Astrocyte (in vitro differentiated cells and primary cell): ENCODE measurements at regions not wholly inside any gene's neighbourhood (a gene's known extent, or its start where the extent isn't known, plus 50 kb on each side); places are given as distances from the start of the nearest gene placed in this dataset.

ENCODE experiments used
- DNase-seq: peaks from one replicate; pipeline ENCODE4 v3.0.0-alpha.2; 2010; ENCODE audit warnings: low read depth
- FAIRE-seq: peaks from 2 replicates; lab custom pipeline; 2011; peaks lifted over from hg19 to GRCh38; lab: Jason Lieb, UNC
- H2AFZ ChIP-seq: 2 replicates; pipeline ENCODE4 v1.6.0; 2012; ENCODE audit warnings: low read depth, low read length, inconsistent platforms
- H3K27ac ChIP-seq: 2 replicates; pipeline ENCODE4 v1.5.1; 2011; ENCODE audit warnings: low read depth, low read length, inconsistent platforms
- H3K27me3 ChIP-seq: 2 replicates; pipeline ENCODE4 v1.6.0; 2011; ENCODE audit warnings: low read length, inconsistent platforms; ENCODE audit not compliant: insufficient read depth
- H3K36me3 ChIP-seq: 2 replicates; pipeline ENCODE4 v1.5.1; 2011; ENCODE audit warnings: low read length, inconsistent platforms; ENCODE audit not compliant: insufficient read depth
- H3K4me1 ChIP-seq: 2 replicates; pipeline ENCODE4 v1.5.1; 2011; ENCODE audit warnings: low read length, inconsistent platforms; ENCODE audit not compliant: insufficient read depth
- H3K4me2 ChIP-seq: 2 replicates; pipeline ENCODE4 v1.6.0; 2012; ENCODE audit warnings: low read length, inconsistent platforms
- H3K4me3 ChIP-seq: 2 replicates; pipeline ENCODE4 v1.5.1; 2011; ENCODE audit warnings: low read depth, mild to moderate bottlenecking, low read length, inconsistent platforms; ENCODE audit not compliant: insufficient read depth
- H3K79me2 ChIP-seq: 2 replicates; pipeline ENCODE4 v1.6.0; 2012; ENCODE audit warnings: mild to moderate bottlenecking, low read length, inconsistent platforms; ENCODE audit not compliant: insufficient read depth
- H3K9ac ChIP-seq: 2 replicates; pipeline ENCODE4 v1.6.0; 2012; ENCODE audit warnings: mild to moderate bottlenecking, low read length, inconsistent platforms
- H3K9me3 ChIP-seq: 2 replicates; pipeline ENCODE4 v1.5.1; 2012; ENCODE audit warnings: low read depth, mild to moderate bottlenecking, low read length, inconsistent platforms; ENCODE audit not compliant: insufficient read depth
- H4K20me1 ChIP-seq: 2 replicates; pipeline ENCODE4 v1.6.0; 2012; ENCODE audit warnings: low read length, inconsistent platforms; ENCODE audit not compliant: insufficient read depth
- H3K27ac Mint-ChIP-seq: one replicate; pipeline ENCODE4 v1.8.0; 2021; ENCODE audit warnings: mild to moderate bottlenecking, mixed read lengths; ENCODE audit not compliant: unreplicated experiment
- H3K27me3 Mint-ChIP-seq: one replicate; pipeline ENCODE4 v1.8.0; 2021; ENCODE audit warnings: low read depth, mixed read lengths; ENCODE audit not compliant: unreplicated experiment
- H3K36me3 Mint-ChIP-seq: one replicate; pipeline ENCODE4 v1.8.0; 2021; ENCODE audit warnings: low read depth, mixed read lengths; ENCODE audit not compliant: unreplicated experiment
- H3K4me1 Mint-ChIP-seq: one replicate; pipeline ENCODE4 v1.8.0; 2021; ENCODE audit warnings: low read depth, mixed read lengths; ENCODE audit not compliant: unreplicated experiment
- H3K4me3 Mint-ChIP-seq: one replicate; pipeline ENCODE4 v1.8.0; 2021; ENCODE audit warnings: mild to moderate bottlenecking, moderate library complexity, mixed read lengths; ENCODE audit not compliant: unreplicated experiment
- H3K9me3 Mint-ChIP-seq: one replicate; pipeline ENCODE4 v1.8.0; 2021; ENCODE audit warnings: mild to moderate bottlenecking, mixed read lengths; ENCODE audit not compliant: unreplicated experiment
- CTCF ChIP-seq: IDR thresholded peaks from 2 replicates; pipeline ENCODE4 v1.5.1; 2011; ENCODE audit warnings: low read depth, mild to moderate bottlenecking, inconsistent platforms, low read length, moderate library complexity; ENCODE audit not compliant: insufficient read depth
- EZH2 ChIP-seq: IDR thresholded peaks from 2 replicates; pipeline ENCODE4 v1.6.1; 2012; ENCODE audit warnings: mild to moderate bottlenecking, low read length, inconsistent platforms; ENCODE audit not compliant: insufficient read depth

GRCh38 chr2:103004426-103004942, 242.7 kb downstream of the TMEM182 start:
- H3K9ac ChIP-seq: no peak overlapping the region
- no peaks in the 10 kb centered on the region for H3K27me3 ChIP-seq
- no peak overlapping the region for H3K4me2 ChIP-seq
- no peaks in the 10 kb centered on the region for H3K36me3 Mint-ChIP-seq
- H2AFZ ChIP-seq: no peak overlapping the region
- no peak for DNase-seq
- no peaks in the 10 kb centered on the region for H3K9me3 Mint-ChIP-seq
- H4K20me1 ChIP-seq: no peaks in the 10 kb centered on the region
- no peak overlapping the region for H3K27ac ChIP-seq
- H3K27me3 Mint-ChIP-seq: peaks cover 4% of the 10 kb centered on the region
- H3K4me3 ChIP-seq: no peak overlapping the region
- H3K4me1 Mint-ChIP-seq: no peaks in the 10 kb centered on the region
- TF ChIP-seq EZH2 (no peak), CTCF (no peak)
- H3K4me3 Mint-ChIP-seq: no peak overlapping the region
- no peaks in the 10 kb centered on the region for H3K36me3 ChIP-seq
- no peaks in the 10 kb centered on the region for H3K9me3 ChIP-seq
- H3K27ac Mint-ChIP-seq: no peak overlapping the region
- no peaks in the 10 kb centered on the region for H3K4me1 ChIP-seq
- no peak for FAIRE-seq
- no peaks in the 10 kb centered on the region for H3K79me2 ChIP-seq

GRCh38 chr2:103005393-103005792, 243.6 kb downstream of the TMEM182 start:
- no peak for TF ChIP-seq EZH2
- TF ChIP-seq CTCF: no peak

GRCh38 chr2:103007086-103007485, 245.3 kb downstream of the TMEM182 start:
- H3K9me3 ChIP-seq: no peaks in the 10 kb centered on the region
- Mint-ChIP-seq H3K9me3 (no peaks in the 10 kb centered on the region), H3K36me3 (no peaks in the 10 kb centered on the region), H3K4me1 (no peaks in the 10 kb centered on the region), H3K27ac (no peak overlapping the region), H3K4me3 (no peak overlapping the region), H3K27me3 (peaks cover 8% of the 10 kb centered on the region)
- H3K4me3 ChIP-seq: no peak overlapping the region
- no peak for TF ChIP-seq CTCF
- no peak for TF ChIP-seq EZH2
- no peak overlapping the region for H2AFZ ChIP-seq
- no peaks in the 10 kb centered on the region for H3K27me3 ChIP-seq
- DNase-seq (no peak), FAIRE-seq (no peak)
- H3K36me3 ChIP-seq: no peaks in the 10 kb centered on the region
- H3K9ac ChIP-seq: no peak overlapping the region
- no peak overlapping the region for H3K27ac ChIP-seq
- H3K79me2 ChIP-seq: no peaks in the 10 kb centered on the region
- no peak overlapping the region for H3K4me2 ChIP-seq
- no peaks in the 10 kb centered on the region for H4K20me1 ChIP-seq
- no peaks in the 10 kb centered on the region for H3K4me1 ChIP-seq

More at GRCh38 chr2:103005393-103005792, 243.6 kb downstream of the TMEM182 start:
- H4K20me1 ChIP-seq: no peaks in the 10 kb centered on the region
- DNase-seq: no peak
- no peak overlapping the region for H3K4me2 ChIP-seq
- H3K9ac ChIP-seq: no peak overlapping the region
- no peak overlapping the region for H3K27ac ChIP-seq
- Mint-ChIP-seq H3K4me3 (no peak overlapping the region), H3K36me3 (no peaks in the 10 kb centered on the region), H3K9me3 (no peaks in the 10 kb centered on the region), H3K27ac (no peak overlapping the region), H3K4me1 (no peaks in the 10 kb centered on the region), H3K27me3 (peaks cover 5% of the 10 kb centered on the region)
- H3K9me3 ChIP-seq: no peaks in the 10 kb centered on the region
- H3K36me3 ChIP-seq: no peaks in the 10 kb centered on the region
- H3K27me3 ChIP-seq: no peaks in the 10 kb centered on the region
- no peaks in the 10 kb centered on the region for H3K79me2 ChIP-seq
- no peak overlapping the region for H3K4me3 ChIP-seq
- H2AFZ ChIP-seq: no peak overlapping the region
- no peak for FAIRE-seq
- no peaks in the 10 kb centered on the region for H3K4me1 ChIP-seq
